ENCODE measurements at regions not wholly inside any gene's neighbourhood (a gene's known extent, or its start where the extent isn't known, plus 50 kb on each side); places are given as distances from the start of the nearest gene placed in this dataset.

GRCh38 chr2:22829791-22830190 is 555.2 kb upstream of the KLHL29 start:
- H3K4me3 ChIP-seq = no peak overlapping the region
- 82 to 90% (median 86%) methylated on average over 5 of the region's 5 CpGs for WGBS, 4 donors
- intact Hi-C loops (cut with DNase I) = no loop called here
- ATAC-seq (no peak), DNase-seq (no peak)
- H3K27me3 ChIP-seq = no peaks in the 10 kb centered on the region
- no peaks in the 10 kb centered on the region for H3K36me3 ChIP-seq
- H3K4me1 ChIP-seq = no peaks in the 10 kb centered on the region
- H3K9me3 ChIP-seq = no peaks in the 10 kb centered on the region
- TF ChIP-seq POLR2A (IDR thresholded peaks at IDR 0.05) (no peak), CTCF (IDR thresholded peaks at IDR 0.05) (no peak)
- no peak overlapping the region for H3K27ac ChIP-seq

- H3K9me3 ChIP-seq = no peaks in the 10 kb centered on the region
- TF ChIP-seq POLR2A (IDR thresholded peaks at IDR 0.05) (no peak), CTCF (IDR thresholded peaks at IDR 0.05) (no peak)
- no peaks in the 10 kb centered on the region for H3K27me3 ChIP-seq
- no peak overlapping the region for H3K4me3 ChIP-seq
- H3K27ac ChIP-seq = no peak overlapping the region
- intact Hi-C loops (cut with DNase I) = no loop called here
- DNase-seq = no peak
- no peak for ATAC-seq
- 86 to 94% (median 92%) methylated on average over 2 of the region's 2 CpGs for WGBS, 4 donors
- H3K4me1 ChIP-seq = no peaks in the 10 kb centered on the region
- no peaks in the 10 kb centered on the region for H3K36me3 ChIP-seq
These were observed 552.8 kb upstream of the KLHL29 start for GRCh38 chr2:22832196-22832595.

GRCh38 chr2:22838461-22838860 is 546.5 kb upstream of the KLHL29 start:
- no peak for ATAC-seq
- Histone ChIP-seq H3K4me3 (no peak overlapping the region), H3K4me1 (no peaks in the 10 kb centered on the region), H3K9me3 (no peaks in the 10 kb centered on the region), H3K27ac (no peak overlapping the region), H3K36me3 (no peaks in the 10 kb centered on the region), H3K27me3 (no peaks in the 10 kb centered on the region)
- intact Hi-C loops (cut with DNase I) = no loop called here
- TF ChIP-seq CTCF (IDR thresholded peaks at IDR 0.05) (no peak), POLR2A (IDR thresholded peaks at IDR 0.05) (no peak)
- DNase-seq = no peak

GRCh38 chr2:22842205-22842869 is 542.6 kb upstream of the KLHL29 start:
- no peaks in the 10 kb centered on the region for H3K36me3 ChIP-seq
- no peak for DNase-seq
- WGBS, 4 donors = 62 to 73% (median 67%) methylated on average over 5 of the region's 5 CpGs
- H3K27ac ChIP-seq = no peak overlapping the region
- H3K9me3 ChIP-seq = no peaks in the 10 kb centered on the region
- ATAC-seq = no peak
- TF ChIP-seq POLR2A (IDR thresholded peaks at IDR 0.05) = no peak
- no peak for TF ChIP-seq CTCF (IDR thresholded peaks at IDR 0.05)
- H3K27me3 ChIP-seq = peaks cover 0 to 3% (median 0%) of the 10 kb centered on the region in 9 donors
- intact Hi-C loops (cut with DNase I) = no loop called here
- H3K4me3 ChIP-seq = no peak overlapping the region
- no peaks in the 10 kb centered on the region for H3K4me1 ChIP-seq

All from heart left ventricle (tissue), 16 donors.